BJ (cell line): ENCODE measurements at regions not wholly inside any gene's neighbourhood (a gene's known extent, or its start where the extent isn't known, plus 50 kb on each side); places are given as distances from the start of the nearest gene placed in this dataset.

Experiments used
- CTCF ChIA-PET: fragments of 350-600 bp; formaldehyde crosslinking; extraction: SDS; loops from one replicate; lab custom pipeline; 2021; ENCODE audit warnings: antibody characterized with exemption, inconsistent platforms; lab: Yijun Ruan, JAX
- POLR2A ChIA-PET: fragments of 300-600 bp; sonication (Branson Sonifier 250); formaldehyde crosslinking; extraction: SDS; loops from one replicate; lab custom pipeline; 2021; ENCODE audit warnings: antibody characterized with exemption; lab: Charles Lee
- DNase-seq: peaks from one replicate; pipeline ENCODE4 v3.0.0-alpha.2; 2011; ENCODE audit warnings: low read depth
- H3K27me3 ChIP-seq: 2 replicates; pipeline ENCODE4 v1.6.0; 2011; ENCODE audit warnings: low read length; ENCODE audit not compliant: control insufficient read depth, insufficient read depth
- H3K36me3 ChIP-seq: 2 replicates; pipeline ENCODE4 v1.5.1; 2011; ENCODE audit warnings: low read length; ENCODE audit not compliant: control insufficient read depth, insufficient read depth
- H3K4me3 ChIP-seq: 2 replicates; pipeline ENCODE4 v1.5.1; 2011; ENCODE audit warnings: low read depth, mild to moderate bottlenecking, control low read depth, low read length
- CTCF ChIP-seq: IDR thresholded peaks from 2 replicates; pipeline ENCODE4 v1.5.1; 2011; ENCODE audit warnings: low read depth, mild to moderate bottlenecking, control low read depth, inconsistent platforms, low read length, moderate library complexity; ENCODE audit not compliant: insufficient read depth

DNA sequence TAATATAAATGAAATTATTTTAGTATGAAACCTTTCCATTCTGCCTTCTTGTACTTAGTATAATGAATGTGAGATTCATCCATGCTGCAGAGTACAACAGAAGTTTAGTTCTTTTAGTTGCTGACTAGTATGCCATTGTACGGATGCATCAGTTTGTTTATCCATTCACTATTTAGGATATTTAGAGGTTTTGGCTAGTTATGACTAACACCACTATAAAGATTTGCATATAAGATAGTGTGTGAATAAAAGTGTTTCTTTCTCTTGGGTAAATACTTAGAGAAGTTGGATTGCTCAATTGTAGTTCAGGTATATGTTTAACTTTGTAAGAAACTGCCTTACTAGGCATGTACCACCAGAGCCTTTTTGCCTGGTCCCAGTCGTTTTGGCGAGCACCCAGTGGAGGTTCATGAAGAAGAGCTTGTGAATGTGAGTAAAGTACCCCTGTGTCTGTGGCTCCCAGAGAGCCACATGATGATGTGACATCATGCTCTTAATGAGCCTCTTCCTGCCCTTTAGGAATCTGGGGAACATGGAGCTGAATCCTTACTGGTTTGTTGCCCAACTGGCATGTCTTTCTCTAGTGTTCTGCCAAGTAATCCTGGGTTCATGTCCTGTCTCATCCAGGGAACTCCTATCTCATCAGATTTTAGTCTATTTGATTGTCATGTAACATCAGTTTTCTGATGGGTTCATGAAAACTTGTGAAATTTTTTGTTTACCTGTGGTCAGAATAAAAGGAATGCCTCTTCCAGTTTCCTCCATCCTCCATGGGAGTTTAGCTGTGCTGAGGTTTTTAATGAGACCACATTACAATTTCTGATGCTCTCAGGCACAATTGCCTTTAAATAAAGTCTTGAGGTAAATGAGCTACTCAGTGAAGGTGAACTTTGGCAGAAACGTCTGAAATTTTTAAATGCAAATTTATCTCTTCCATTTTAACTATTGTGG, 234.8 kb downstream of the CASP12 start:
- Histone ChIP-seq H3K27me3 (no peaks in the 10 kb centered on the region), H3K36me3 (no peaks in the 10 kb centered on the region), H3K4me3 (no peak overlapping the region)
- CTCF ChIA-PET, result no interaction called here
- POLR2A ChIA-PET, result no interaction called here
- no peak for TF ChIP-seq CTCF
- DNase-seq, result no peak

GRCh38 chr11:104661901-104662300, 236.4 kb downstream of the CASP12 start:
- no peak for DNase-seq
- Histone ChIP-seq H3K4me3 (no peak overlapping the region), H3K27me3 (no peaks in the 10 kb centered on the region), H3K36me3 (no peaks in the 10 kb centered on the region)
- no peak for TF ChIP-seq CTCF
- ChIA-PET CTCF (no interaction called here), POLR2A (no interaction called here)

GRCh38 chr11:104661471-104661870, 236.8 kb downstream of the CASP12 start:
- DNase-seq, result no peak
- POLR2A ChIA-PET, result no interaction called here
- CTCF ChIA-PET, result no interaction called here

GRCh38 chr11:104658177-104658576, 240.1 kb downstream of the CASP12 start:
- DNase-seq, result no peak
- POLR2A ChIA-PET, result no interaction called here
- no peaks in the 10 kb centered on the region for H3K36me3 ChIP-seq
- no peak overlapping the region for H3K4me3 ChIP-seq
- H3K27me3 ChIP-seq, result no peaks in the 10 kb centered on the region
- CTCF ChIA-PET, result no interaction called here
- TF ChIP-seq CTCF, result no peak

More at GRCh38 chr11:104661471-104661870, 236.8 kb downstream of the CASP12 start:
- no peaks in the 10 kb centered on the region for H3K36me3 ChIP-seq
- H3K4me3 ChIP-seq, result no peak overlapping the region
- H3K27me3 ChIP-seq, result no peaks in the 10 kb centered on the region
- no peak for TF ChIP-seq CTCF

GRCh38 chr11:104657083-104657482, 241.2 kb downstream of the CASP12 start:
- DNase-seq, result no peak
- H3K36me3 ChIP-seq, result no peaks in the 10 kb centered on the region
- POLR2A ChIA-PET, result no interaction called here
- no peaks in the 10 kb centered on the region for H3K27me3 ChIP-seq
- no peak for TF ChIP-seq CTCF
- no peak overlapping the region for H3K4me3 ChIP-seq
- CTCF ChIA-PET, result no interaction called here
